ENCODE measurements at regions not wholly inside any gene's neighbourhood (a gene's known extent, or its start where the extent isn't known, plus 50 kb on each side); places are given as distances from the start of the nearest gene placed in this dataset.

GRCh38 chr3:154496540-154496939 is 66.5 kb upstream of the GPR149 start:
- no peaks in the 10 kb centered on the region for H3K4me1 Mint-ChIP-seq
- Histone ChIP-seq H3K4me1 (ENCODE audit: control insufficient read depth, insufficient read depth, low read length) (no peaks in the 10 kb centered on the region), H3K27ac (ENCODE audit: low read length) (no peak overlapping the region), H3K36me3 (ENCODE audit: control insufficient read depth, insufficient read depth, low read length) (no peaks in the 10 kb centered on the region), H3K27me3 (ENCODE audit: control insufficient read depth, insufficient read depth, low read length) (no peaks in the 10 kb centered on the region), H3K4me3 (ENCODE audit: low read length) (no peak overlapping the region), H3K9me3 (ENCODE audit: control insufficient read depth, insufficient read depth, low read length) (no peaks in the 10 kb centered on the region)
- WGBS (ENCODE audit: insufficient coverage): 87% methylated on average over 2 of the region's 2 CpGs
- H3K4me3 Mint-ChIP-seq: no peak overlapping the region
- no peaks in the 10 kb centered on the region for H3K27me3 Mint-ChIP-seq (ENCODE audit: low read depth in 2 of 2)
- ATAC-seq (no peak), DNase-seq (no peak)
- H3K9me3 Mint-ChIP-seq: peaks cover 0 to 6% of the 10 kb centered on the region in 2 donors
- no peak for TF ChIP-seq CTCF (IDR thresholded peaks at IDR 0.05)
- no peak overlapping the region for H3K27ac Mint-ChIP-seq
- intact Hi-C loops (cut with micrococcal nuclease): no loop called here
- H3K36me3 Mint-ChIP-seq: no peaks in the 10 kb centered on the region

- intact Hi-C loops (cut with micrococcal nuclease): no loop called here
- ATAC-seq: no peak
- Histone ChIP-seq H3K27ac (ENCODE audit: low read length) (no peak overlapping the region), H3K27me3 (ENCODE audit: control insufficient read depth, insufficient read depth, low read length) (no peaks in the 10 kb centered on the region), H3K9me3 (ENCODE audit: control insufficient read depth, insufficient read depth, low read length) (no peaks in the 10 kb centered on the region), H3K4me3 (ENCODE audit: low read length) (no peak overlapping the region), H3K36me3 (ENCODE audit: control insufficient read depth, insufficient read depth, low read length) (no peaks in the 10 kb centered on the region), H3K4me1 (ENCODE audit: control insufficient read depth, insufficient read depth, low read length) (no peaks in the 10 kb centered on the region)
- Mint-ChIP-seq H3K4me1 (no peaks in the 10 kb centered on the region), H3K27ac (no peak overlapping the region), H3K36me3 (no peaks in the 10 kb centered on the region), H3K9me3 (peaks cover 20 to 25% of the 10 kb centered on the region in 2 donors), H3K27me3 (ENCODE audit: low read depth in 2 of 2) (no peaks in the 10 kb centered on the region), H3K4me3 (no peak overlapping the region)
- TF ChIP-seq CTCF (IDR thresholded peaks at IDR 0.05): no peak
- 82% methylated on average over 9 of the region's 9 CpGs for WGBS (ENCODE audit: insufficient coverage)
- DNase-seq: no peak
Observed at GRCh38 chr3:154486949-154487348, 57.0 kb upstream of the GPR149 start.

- intact Hi-C loops (cut with micrococcal nuclease): no loop called here
- DNase-seq: no peak
- ATAC-seq: no peak
- Mint-ChIP-seq H3K36me3 (no peaks in the 10 kb centered on the region), H3K27ac (no peak overlapping the region), H3K9me3 (peaks cover 13 to 18% of the 10 kb centered on the region in 2 donors), H3K27me3 (ENCODE audit: low read depth in 2 of 2) (no peaks in the 10 kb centered on the region), H3K4me3 (no peak overlapping the region), H3K4me1 (no peaks in the 10 kb centered on the region)
- H3K9me3 ChIP-seq (ENCODE audit: control insufficient read depth, insufficient read depth, low read length): no peaks in the 10 kb centered on the region
- H3K27me3 ChIP-seq (ENCODE audit: control insufficient read depth, insufficient read depth, low read length): no peaks in the 10 kb centered on the region
- H3K4me3 ChIP-seq (ENCODE audit: low read length): no peak overlapping the region
- WGBS (ENCODE audit: insufficient coverage): 96% methylated on average over 3 of the region's 3 CpGs
- H3K27ac ChIP-seq (ENCODE audit: low read length): no peak overlapping the region
- TF ChIP-seq CTCF (IDR thresholded peaks at IDR 0.05): no peak
- no peaks in the 10 kb centered on the region for H3K4me1 ChIP-seq (ENCODE audit: control insufficient read depth, insufficient read depth, low read length)
- no peaks in the 10 kb centered on the region for H3K36me3 ChIP-seq (ENCODE audit: control insufficient read depth, insufficient read depth, low read length)
Observed at GRCh38 chr3:154482507-154482906, 52.5 kb upstream of the GPR149 start.

GRCh38 chr3:154480033-154480432 is 50.0 kb upstream of the GPR149 start:
- no peaks in the 10 kb centered on the region for H3K27me3 Mint-ChIP-seq (ENCODE audit: low read depth in 2 of 2)
- no peaks in the 10 kb centered on the region for H3K36me3 ChIP-seq (ENCODE audit: control insufficient read depth, insufficient read depth, low read length)
- H3K4me3 Mint-ChIP-seq: no peak overlapping the region
- intact Hi-C loops (cut with micrococcal nuclease): no loop called here
- H3K27ac Mint-ChIP-seq: no peak overlapping the region
- H3K4me3 ChIP-seq (ENCODE audit: low read length): no peak overlapping the region
- no peak for DNase-seq
- WGBS (ENCODE audit: insufficient coverage): 78% methylated on average over 4 of the region's 4 CpGs
- H3K4me1 Mint-ChIP-seq: no peaks in the 10 kb centered on the region
- no peaks in the 10 kb centered on the region for H3K36me3 Mint-ChIP-seq
- no peak for TF ChIP-seq CTCF (IDR thresholded peaks at IDR 0.05)
- peaks cover 13 to 14% of the 10 kb centered on the region in 2 donors for H3K9me3 Mint-ChIP-seq
- H3K27me3 ChIP-seq (ENCODE audit: control insufficient read depth, insufficient read depth, low read length): no peaks in the 10 kb centered on the region
- H3K27ac ChIP-seq (ENCODE audit: low read length): no peak overlapping the region
- ATAC-seq: no peak
- H3K9me3 ChIP-seq (ENCODE audit: control insufficient read depth, insufficient read depth, low read length): no peaks in the 10 kb centered on the region
- H3K4me1 ChIP-seq (ENCODE audit: control insufficient read depth, insufficient read depth, low read length): no peaks in the 10 kb centered on the region
